NCI-H1105 (cell line): ENCODE measurements at regions not wholly inside any gene's neighbourhood (a gene's known extent, or its start where the extent isn't known, plus 50 kb on each side); places are given as distances from the start of the nearest gene placed in this dataset.

ENCODE experiments used
- DNase-seq: peaks from one replicate; lab custom pipeline; 2025; lab: John Stamatoyannopoulos, UW

GRCh38 chr13:73966331-73966730 is 167.9 kb downstream of the KLF12 start:
- DNase-seq, result no peak

GRCh38 chr13:73962284-73962683 is 171.9 kb downstream of the KLF12 start:
- DNase-seq, result no peak

GRCh38 chr13:73961181-73961580 is 173.0 kb downstream of the KLF12 start:
- DNase-seq, result no peak

- DNase-seq, result no peak
These were observed 173.7 kb downstream of the KLF12 start for GRCh38 chr13:73960474-73960873.

- no peak for DNase-seq
These were observed 175.4 kb downstream of the KLF12 start for GRCh38 chr13:73958657-73959397.

GRCh38 chr13:73957889-73958288 is 176.3 kb downstream of the KLF12 start:
- no peak for DNase-seq

- DNase-seq, result no peak
These were observed 177.3 kb downstream of the KLF12 start for GRCh38 chr13:73956795-73957408.

GRCh38 chr13:73955977-73956500 is 178.2 kb downstream of the KLF12 start:
- no peak for DNase-seq

GRCh38 chr13:73954808-73955207 is 179.4 kb downstream of the KLF12 start:
- no peak for DNase-seq

- no peak for DNase-seq
These were observed 181.6 kb downstream of the KLF12 start for GRCh38 chr13:73952648-73953047.

GRCh38 chr13:73948848-73949529 is 185.2 kb downstream of the KLF12 start:
- no peak for DNase-seq

- DNase-seq, result no peak
These were observed 188.3 kb downstream of the KLF12 start for GRCh38 chr13:73945871-73946270.

- no peak for DNase-seq
These were observed 188.8 kb downstream of the KLF12 start for GRCh38 chr13:73945382-73945781.

GRCh38 chr13:73943965-73944233 is 190.3 kb downstream of the KLF12 start:
- no peak for DNase-seq

- DNase-seq, result no peak
These were observed 190.9 kb downstream of the KLF12 start for GRCh38 chr13:73943137-73943964.

GRCh38 chr13:73941752-73942151 is 192.5 kb downstream of the KLF12 start:
- no peak for DNase-seq

GRCh38 chr13:73940098-73940497 is 194.1 kb downstream of the KLF12 start:
- DNase-seq, result no peak

- no peak for DNase-seq
These were observed 194.6 kb downstream of the KLF12 start for GRCh38 chr13:73939603-73940002.

- DNase-seq, result no peak
These were observed 195.2 kb downstream of the KLF12 start for GRCh38 chr13:73939071-73939380.

GRCh38 chr13:73938372-73939070 is 195.7 kb downstream of the KLF12 start:
- no peak for DNase-seq

GRCh38 chr13:73937441-73937840 is 196.8 kb downstream of the KLF12 start:
- no peak for DNase-seq

GRCh38 chr13:73935991-73936390 is 198.2 kb downstream of the KLF12 start:
- DNase-seq, result no peak
